ENCODE measurements at regions not wholly inside any gene's neighbourhood (a gene's known extent, or its start where the extent isn't known, plus 50 kb on each side); places are given as distances from the start of the nearest gene placed in this dataset.

DNA sequence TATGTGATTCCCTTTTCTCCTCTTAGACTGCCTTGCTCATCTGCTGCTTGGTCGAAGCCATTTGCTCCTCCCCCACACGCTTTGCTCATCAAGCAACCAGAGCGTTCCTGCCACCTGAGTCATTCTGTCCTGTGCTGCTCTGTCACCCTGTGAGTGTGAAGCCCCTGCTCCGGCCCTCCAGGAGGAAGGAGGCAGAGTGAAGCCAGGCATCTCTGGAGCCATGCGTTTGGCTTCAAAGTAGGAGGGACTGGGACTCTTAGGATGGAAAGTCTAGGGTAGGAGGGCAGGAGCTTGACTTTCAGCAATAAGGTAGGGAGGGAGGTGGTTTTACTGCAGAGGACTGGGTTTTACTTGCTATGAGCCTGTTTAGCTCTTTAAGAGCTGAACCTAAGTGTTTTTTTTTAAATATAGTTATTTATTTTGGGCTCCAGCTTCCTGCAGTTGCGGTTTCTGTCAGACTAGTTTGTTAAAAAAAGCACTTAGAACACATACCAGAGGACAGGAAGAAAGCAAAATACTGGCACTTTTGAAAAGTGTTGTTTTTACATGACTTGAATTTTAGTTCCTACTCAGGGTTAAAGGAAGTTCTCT is 63.6 kb downstream of the SPINK2 start:
- no peaks in the 10 kb centered on the region for H3K27me3 Mint-ChIP-seq (ENCODE audit: low read depth)
- no peaks in the 10 kb centered on the region for H3K9me3 Mint-ChIP-seq
- H3K4me3 Mint-ChIP-seq = peak overlapping the region; percentile 73
- H3K36me3 Mint-ChIP-seq (ENCODE audit: low read depth) = no peaks in the 10 kb centered on the region
- peak overlapping the region; percentile 98 for H3K27ac Mint-ChIP-seq
- H3K4me1 Mint-ChIP-seq (ENCODE audit: low read depth) = peaks cover 49% of the 10 kb centered on the region

DNA sequence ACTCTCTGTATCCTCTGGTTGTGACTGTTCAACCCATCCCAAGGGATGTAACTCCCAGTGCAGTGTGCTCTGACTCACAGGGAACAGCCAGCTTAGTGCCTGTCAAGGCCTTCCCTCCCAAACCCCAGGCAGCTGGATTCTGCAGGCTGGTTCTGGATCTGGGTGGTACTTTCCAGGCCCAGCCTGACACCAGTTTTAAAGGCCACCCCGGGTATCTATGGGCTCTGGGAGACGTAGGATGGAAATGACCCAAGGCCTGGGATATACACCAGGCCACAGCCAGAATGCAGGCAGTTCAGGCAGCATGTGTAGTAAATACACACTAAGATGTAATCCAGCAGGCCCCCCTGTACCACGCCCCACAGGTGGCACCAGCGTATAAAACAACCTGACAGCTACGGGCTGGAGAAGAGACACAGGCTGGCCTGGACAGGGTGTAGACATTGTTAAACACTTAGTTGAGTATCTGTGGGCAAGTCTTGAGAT is 64.2 kb downstream of the SPINK2 start:
- H3K9me3 Mint-ChIP-seq = no peaks in the 10 kb centered on the region
- peak overlapping the region; percentile 73 for H3K4me3 Mint-ChIP-seq
- peak overlapping the region; percentile 98 for H3K27ac Mint-ChIP-seq
- no peaks in the 10 kb centered on the region for H3K27me3 Mint-ChIP-seq (ENCODE audit: low read depth)
- H3K36me3 Mint-ChIP-seq (ENCODE audit: low read depth) = no peaks in the 10 kb centered on the region
- H3K4me1 Mint-ChIP-seq (ENCODE audit: low read depth) = peaks cover 43% of the 10 kb centered on the region

DNA sequence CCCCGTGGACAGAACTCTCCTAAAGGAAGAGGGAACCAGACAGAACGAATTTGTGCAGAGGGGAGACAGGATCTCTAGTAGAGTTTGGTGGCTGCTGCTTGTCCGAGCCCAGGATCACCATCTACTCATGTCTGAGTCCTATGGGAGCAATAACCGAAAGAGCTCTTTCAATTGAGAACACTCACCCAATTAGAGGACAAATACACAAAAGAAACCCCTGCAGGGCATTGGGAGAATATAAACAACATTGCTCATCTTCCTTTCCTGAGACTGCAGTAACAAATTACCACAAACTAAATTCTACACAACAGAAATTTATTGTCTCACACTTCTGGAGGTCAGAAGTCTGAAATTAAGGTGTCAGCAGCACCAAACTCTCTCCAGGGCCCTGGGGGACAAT is 65.6 kb downstream of the SPINK2 start:
- no peak overlapping the region for H3K27ac Mint-ChIP-seq
- peaks cover 39% of the 10 kb centered on the region for H3K4me1 Mint-ChIP-seq (ENCODE audit: low read depth)
- H3K27me3 Mint-ChIP-seq (ENCODE audit: low read depth) = peaks cover 3% of the 10 kb centered on the region

GRCh38 chr4:56752985-56753384 is 68.5 kb downstream of the SPINK2 start:
- Mint-ChIP-seq H3K4me1 (ENCODE audit: low read depth) (peaks cover 25% of the 10 kb centered on the region), H3K27ac (no peak overlapping the region), H3K27me3 (ENCODE audit: low read depth) (peaks cover 3% of the 10 kb centered on the region), H3K4me3 (no peak overlapping the region), H3K36me3 (ENCODE audit: low read depth) (peaks cover 4% of the 10 kb centered on the region), H3K9me3 (peaks cover 15% of the 10 kb centered on the region)

More for the DNA sequence above, 65.6 kb downstream of the SPINK2 start:
- Mint-ChIP-seq H3K36me3 (ENCODE audit: low read depth) (peaks cover 1% of the 10 kb centered on the region), H3K4me3 (no peak overlapping the region), H3K9me3 (peaks cover 9% of the 10 kb centered on the region)

- no peak overlapping the region for H3K27ac Mint-ChIP-seq
- peaks cover 3% of the 10 kb centered on the region for H3K4me1 Mint-ChIP-seq (ENCODE audit: low read depth)
These were observed 69.1 kb upstream of the HOPX start for GRCh38 chr4:56750231-56750630.

DNA sequence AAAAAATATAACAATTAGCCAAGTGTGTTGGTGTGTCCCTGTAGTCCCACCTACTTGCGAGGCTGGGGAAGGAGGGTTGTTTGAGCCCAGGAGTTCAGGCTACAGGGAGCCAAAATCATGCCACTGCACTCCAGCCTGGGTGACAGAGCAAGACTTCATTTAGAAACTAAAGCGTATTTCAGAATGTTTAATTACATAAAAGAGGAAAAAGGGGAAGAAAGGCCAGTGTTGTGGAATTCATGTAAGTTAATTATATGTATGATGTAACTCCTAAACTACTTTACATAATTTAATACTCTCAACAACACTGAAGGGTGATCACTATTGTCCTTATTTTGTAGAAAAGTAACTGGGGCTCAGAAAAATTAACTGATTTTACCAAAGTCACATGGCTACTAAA is 67.2 kb upstream of the HOPX start:
- H3K27ac Mint-ChIP-seq = no peak overlapping the region
- peaks cover 3% of the 10 kb centered on the region for H3K4me1 Mint-ChIP-seq (ENCODE audit: low read depth)
- H3K36me3 Mint-ChIP-seq (ENCODE audit: low read depth) = peaks cover 4% of the 10 kb centered on the region
- peaks cover 3% of the 10 kb centered on the region for H3K27me3 Mint-ChIP-seq (ENCODE audit: low read depth)
- H3K9me3 Mint-ChIP-seq = peaks cover 15% of the 10 kb centered on the region
- no peak overlapping the region for H3K4me3 Mint-ChIP-seq

More at GRCh38 chr4:56750231-56750630, 69.1 kb upstream of the HOPX start:
- Mint-ChIP-seq H3K9me3 (peaks cover 15% of the 10 kb centered on the region), H3K27me3 (ENCODE audit: low read depth) (peaks cover 3% of the 10 kb centered on the region), H3K4me3 (no peak overlapping the region), H3K36me3 (ENCODE audit: low read depth) (peaks cover 4% of the 10 kb centered on the region)

GRCh38 chr4:56746639-56747038 is 65.5 kb upstream of the HOPX start:
- Mint-ChIP-seq H3K9me3 (peaks cover 13% of the 10 kb centered on the region), H3K4me3 (no peak overlapping the region), H3K27me3 (ENCODE audit: low read depth) (peaks cover 2% of the 10 kb centered on the region), H3K27ac (no peak overlapping the region), H3K36me3 (ENCODE audit: low read depth) (peaks cover 4% of the 10 kb centered on the region), H3K4me1 (ENCODE audit: low read depth) (peaks cover 3% of the 10 kb centered on the region)

DNA sequence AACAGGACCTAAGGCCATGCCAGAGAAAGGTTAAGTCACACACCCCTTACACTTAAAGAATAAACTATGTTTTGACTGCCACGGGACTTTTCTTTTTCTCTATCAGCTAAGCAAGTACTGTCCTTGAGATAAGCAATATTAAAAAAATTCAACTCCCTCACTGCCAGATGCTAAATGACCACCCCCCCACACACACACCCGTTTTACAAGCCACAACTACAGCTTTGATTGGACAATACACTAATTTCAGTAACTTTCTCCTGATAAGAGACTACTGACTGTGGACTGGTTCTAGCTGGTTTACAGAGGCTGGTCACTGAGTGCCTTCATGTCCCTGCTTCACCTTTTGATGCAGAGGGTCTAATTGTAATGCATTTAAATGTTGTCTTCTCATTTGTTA is 63.9 kb upstream of the HOPX start:
- Mint-ChIP-seq H3K4me3 (no peak overlapping the region), H3K4me1 (ENCODE audit: low read depth) (no peaks in the 10 kb centered on the region), H3K9me3 (no peaks in the 10 kb centered on the region), H3K27ac (no peak overlapping the region), H3K36me3 (ENCODE audit: low read depth) (no peaks in the 10 kb centered on the region), H3K27me3 (ENCODE audit: low read depth) (no peaks in the 10 kb centered on the region)

GRCh38 chr4:56744030-56744429 is 62.9 kb upstream of the HOPX start:
- no peaks in the 10 kb centered on the region for H3K4me1 Mint-ChIP-seq (ENCODE audit: low read depth)
- H3K9me3 Mint-ChIP-seq = no peaks in the 10 kb centered on the region
- no peak overlapping the region for H3K27ac Mint-ChIP-seq
- no peaks in the 10 kb centered on the region for H3K27me3 Mint-ChIP-seq (ENCODE audit: low read depth)
- H3K36me3 Mint-ChIP-seq (ENCODE audit: low read depth) = no peaks in the 10 kb centered on the region
- H3K4me3 Mint-ChIP-seq = no peak overlapping the region

- Mint-ChIP-seq H3K4me1 (ENCODE audit: low read depth) (no peaks in the 10 kb centered on the region), H3K36me3 (ENCODE audit: low read depth) (no peaks in the 10 kb centered on the region), H3K9me3 (no peaks in the 10 kb centered on the region), H3K27me3 (ENCODE audit: low read depth) (peaks cover 3% of the 10 kb centered on the region), H3K4me3 (no peak overlapping the region), H3K27ac (no peak overlapping the region)
These were observed 62.5 kb upstream of the HOPX start for GRCh38 chr4:56743550-56743949.

DNA sequence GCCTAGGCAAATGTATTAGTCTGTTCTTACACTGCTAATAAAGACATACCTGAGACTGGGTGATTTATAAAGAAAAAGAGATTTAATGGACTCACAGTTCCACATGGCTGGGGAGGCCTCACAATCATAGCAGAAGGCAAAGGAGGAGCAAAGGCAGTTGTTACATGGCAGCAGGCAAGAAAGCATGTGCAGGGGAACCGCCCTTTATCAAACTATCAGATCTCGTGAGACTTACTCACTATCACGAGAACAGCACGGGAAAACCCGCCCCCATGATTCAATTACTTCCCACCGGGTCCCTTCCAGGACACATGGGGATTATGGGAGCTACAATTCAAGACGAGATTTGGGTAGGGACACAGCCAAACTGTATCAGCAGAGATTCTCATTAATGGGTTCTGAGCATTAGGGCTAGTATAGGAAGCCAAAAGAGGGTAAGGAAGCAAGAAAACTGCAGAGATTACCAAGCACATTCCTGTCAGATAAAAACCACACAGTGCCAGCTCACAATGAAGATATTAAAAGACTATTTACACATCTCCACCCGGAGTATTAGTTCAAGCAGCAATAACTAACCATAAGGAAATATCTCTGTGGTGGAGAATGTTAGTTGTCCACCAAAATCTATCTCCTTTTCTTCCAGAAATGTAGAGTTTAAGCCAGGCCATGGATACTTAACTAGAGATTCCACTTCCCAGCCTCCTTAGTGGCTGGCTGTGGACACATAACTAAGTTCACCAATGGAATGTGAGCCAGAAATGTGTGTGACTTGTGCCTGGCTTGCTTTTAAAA is 61.2 kb upstream of the HOPX start:
- Mint-ChIP-seq H3K9me3 (no peaks in the 10 kb centered on the region), H3K27ac (no peak overlapping the region), H3K4me3 (no peak overlapping the region), H3K4me1 (ENCODE audit: low read depth) (no peaks in the 10 kb centered on the region), H3K36me3 (ENCODE audit: low read depth) (no peaks in the 10 kb centered on the region), H3K27me3 (ENCODE audit: low read depth) (peaks cover 3% of the 10 kb centered on the region)

DNA sequence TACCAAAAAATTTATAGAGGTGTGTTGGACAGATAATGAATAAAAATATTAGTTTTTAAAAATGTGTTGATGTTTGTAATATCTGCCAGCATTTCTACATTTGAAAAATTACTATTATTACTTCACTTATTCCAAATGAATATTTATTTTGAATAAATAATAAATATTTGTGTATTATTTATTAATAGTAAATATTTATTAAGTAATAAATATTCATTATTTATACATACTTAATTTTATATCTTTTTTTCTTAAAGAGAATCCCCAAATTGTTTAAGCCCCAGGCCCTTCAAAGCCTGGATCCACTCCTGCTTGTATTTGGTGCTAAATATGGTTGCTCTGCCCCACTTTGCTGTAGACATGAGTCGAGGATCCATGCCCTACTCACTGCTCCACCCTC is 60.5 kb upstream of the HOPX start:
- Mint-ChIP-seq H3K27me3 (ENCODE audit: low read depth) (peaks cover 3% of the 10 kb centered on the region), H3K4me3 (no peak overlapping the region), H3K9me3 (no peaks in the 10 kb centered on the region), H3K36me3 (ENCODE audit: low read depth) (no peaks in the 10 kb centered on the region), H3K4me1 (ENCODE audit: low read depth) (no peaks in the 10 kb centered on the region), H3K27ac (no peak overlapping the region)

DNA sequence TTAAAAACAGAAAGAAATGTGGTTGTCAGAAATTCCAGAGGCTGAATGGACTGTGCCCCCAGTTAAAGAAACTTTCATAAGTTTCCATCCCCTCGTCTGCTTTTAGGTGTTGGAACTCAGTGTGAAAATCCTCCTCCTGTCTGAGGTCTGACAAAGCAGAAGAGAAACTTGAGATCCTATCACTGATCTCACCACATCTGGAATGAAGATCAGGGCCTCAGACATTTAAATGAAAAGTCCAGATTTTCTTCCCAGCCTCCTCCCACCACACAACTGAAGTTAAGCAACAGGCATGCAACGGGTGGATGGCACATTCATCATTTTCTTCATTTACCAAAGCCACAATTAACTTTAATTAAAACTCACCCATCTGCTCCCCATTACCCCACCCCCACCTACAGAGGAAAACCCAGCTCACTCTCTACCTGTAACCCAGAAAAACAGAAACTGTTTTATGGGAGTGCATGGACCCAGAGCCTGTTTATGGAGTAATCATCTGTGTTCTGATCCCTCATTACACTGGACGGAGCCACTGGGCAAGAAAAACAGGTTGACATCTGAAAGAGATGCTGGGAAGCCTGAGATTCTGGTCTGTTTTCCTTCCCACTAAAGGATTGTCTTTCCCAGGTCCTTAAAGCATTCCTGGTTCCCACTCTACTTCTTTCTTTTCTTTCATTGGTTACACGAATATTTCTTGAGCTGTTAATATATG is 58.1 kb upstream of the HOPX start:
- Mint-ChIP-seq H3K4me1 (ENCODE audit: low read depth) (no peaks in the 10 kb centered on the region), H3K27me3 (ENCODE audit: low read depth) (peaks cover 3% of the 10 kb centered on the region), H3K4me3 (no peak overlapping the region), H3K27ac (no peak overlapping the region), H3K36me3 (ENCODE audit: low read depth) (no peaks in the 10 kb centered on the region), H3K9me3 (peaks cover 3% of the 10 kb centered on the region)

DNA sequence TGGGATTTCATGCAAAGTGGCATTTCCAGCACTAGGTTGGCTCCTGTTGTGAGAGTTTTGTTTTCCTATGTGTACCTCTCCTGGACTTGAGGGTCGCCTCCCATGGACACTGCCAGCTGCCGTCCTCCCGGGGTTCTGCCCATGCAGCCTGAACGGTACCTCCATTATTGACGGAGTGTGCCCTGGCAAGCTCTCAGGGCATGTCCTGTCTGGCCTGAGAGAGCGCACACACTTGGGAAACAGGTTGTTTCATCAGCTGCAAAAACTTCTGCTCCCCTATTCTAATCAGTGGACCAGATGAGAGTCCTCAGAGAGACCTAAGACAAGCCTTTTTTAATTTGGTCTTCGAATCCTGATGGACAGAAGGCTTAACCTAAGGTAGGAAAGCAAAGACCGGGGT is 56.6 kb upstream of the HOPX start:
- no peak overlapping the region for H3K27ac Mint-ChIP-seq
- no peaks in the 10 kb centered on the region for H3K4me1 Mint-ChIP-seq (ENCODE audit: low read depth)
- H3K9me3 Mint-ChIP-seq = peaks cover 3% of the 10 kb centered on the region
- H3K27me3 Mint-ChIP-seq (ENCODE audit: low read depth) = peaks cover 3% of the 10 kb centered on the region
- H3K36me3 Mint-ChIP-seq (ENCODE audit: low read depth) = no peaks in the 10 kb centered on the region
- H3K4me3 Mint-ChIP-seq = no peak overlapping the region

- no peak overlapping the region for H3K27ac Mint-ChIP-seq
- H3K4me3 Mint-ChIP-seq = no peak overlapping the region
- peaks cover 3% of the 10 kb centered on the region for H3K9me3 Mint-ChIP-seq
- no peaks in the 10 kb centered on the region for H3K36me3 Mint-ChIP-seq (ENCODE audit: low read depth)
- H3K27me3 Mint-ChIP-seq (ENCODE audit: low read depth) = no peaks in the 10 kb centered on the region
- no peaks in the 10 kb centered on the region for H3K4me1 Mint-ChIP-seq (ENCODE audit: low read depth)
These were observed 52.3 kb upstream of the HOPX start for GRCh38 chr4:56733352-56733751.

Measured in T-helper 1 cell treated with Interleukin-12 subunit alpha and Interleukin-12 subunit beta and Interleukin-4 antibody, amounts not matched to agents 30 μg/mL and 1 μg/mL, for 36 hours (primary cell).